GM12878 (cell line): ENCODE measurements at regions not wholly inside any gene's neighbourhood (a gene's known extent, or its start where the extent isn't known, plus 50 kb on each side); places are given as distances from the start of the nearest gene placed in this dataset.

Source experiments
- ATAC-seq: fragments of 200-7000 bp; cut with Tn5 transposase; 3 replicates; pipeline ENCODE4 v1.9.1; 2020; ENCODE audit warnings: mild to moderate bottlenecking, moderate library complexity
- BruUV-seq: library from RNA; stranded (reverse); fragments of 400-500 nt; replicated peaks from 2 replicates; lab custom pipeline; 2021; lab: Mats Ljungman, UMichigan
- CTCF ChIA-PET: fragments of 300-600 bp; sonication (Branson Sonifier 250); formaldehyde crosslinking; extraction: SDS; loops from one replicate; lab custom pipeline; 2021; ENCODE audit warnings: inconsistent platforms; lab: Yijun Ruan, JAX
- POLR2A ChIA-PET: fragments of 350-600 bp; formaldehyde crosslinking; extraction: SDS; loops from one replicate; lab custom pipeline; 2021; ENCODE audit warnings: inconsistent platforms; lab: Charles Lee
- RAD21 ChIA-PET: fragments of 300-600 bp; sonication (Branson Sonifier 250); formaldehyde crosslinking; loops from one replicate; lab custom pipeline; 2023; ENCODE audit warnings: antibody characterized with exemption; ENCODE audit not compliant: unreplicated experiment; lab: Charles Lee
- SMC1A ChIA-PET: fragments of 300-600 bp; sonication (Branson Sonifier 250); formaldehyde crosslinking; loops from one replicate; lab custom pipeline; 2023; ENCODE audit not compliant: unreplicated experiment, uncharacterized antibody; lab: Charles Lee
- DNase-seq: peaks from one replicate; pipeline ENCODE4 v3.0.0-alpha.2; 2011; ENCODE audit warnings: low read depth, low spot score
- FAIRE-seq: peaks from 3 replicates; lab custom pipeline; 2011; peaks lifted over from hg19 to GRCh38; lab: Jason Lieb, UNC
- H2AFZ ChIP-seq: 2 replicates; pipeline ENCODE4 v1.6.0; 2011; ENCODE audit warnings: low read depth, low read length, control low read depth; ENCODE audit not compliant: control insufficient read depth
- H3K27ac ChIP-seq: 2 replicates; pipeline ENCODE4 v1.5.1; 2011; ENCODE audit warnings: control low read depth; ENCODE audit not compliant: control insufficient read depth, insufficient read depth
- H3K27me3 ChIP-seq, 2 experiments: replicated peaks in 1 of 2; 2 replicates each; pipeline versions ENCODE4 v1.6.0 to v1.6.1; 2011; ENCODE audit warnings: low read length in 1 of 2; ENCODE audit not compliant: control insufficient read depth in 2 of 2, insufficient read depth in 2 of 2
- H3K36me3 ChIP-seq, 2 experiments: 2 replicates each; pipeline ENCODE4 v1.5.1; 2011; ENCODE audit warnings: low read length in 1 of 2; ENCODE audit not compliant: control insufficient read depth in 2 of 2, insufficient read depth in 2 of 2
- H3K4me1 ChIP-seq: 2 replicates; pipeline ENCODE4 v1.6.1; 2011; ENCODE audit warnings: mild to moderate bottlenecking, low read length, moderate library complexity, mixed read lengths; ENCODE audit not compliant: control insufficient read depth, insufficient read depth
- H3K4me2 ChIP-seq: 2 replicates; pipeline ENCODE4 v1.6.0; 2011; ENCODE audit warnings: control low read depth; ENCODE audit not compliant: control insufficient read depth, insufficient read depth
- H3K4me3 ChIP-seq: fragments of 200-600 bp; sonication (generic); 2 replicates; pipeline ENCODE4 v1.5.1; 2016
- H3K79me2 ChIP-seq: 2 replicates; pipeline ENCODE4 v1.6.0; 2011; ENCODE audit warnings: low read length; ENCODE audit not compliant: control insufficient read depth, insufficient read depth
- H3K9ac ChIP-seq: 2 replicates; pipeline ENCODE4 v1.8.0; 2011; ENCODE audit warnings: low read length, control low read depth, mixed read lengths; ENCODE audit not compliant: control insufficient read depth, insufficient read depth
- H3K9me3 ChIP-seq: replicated peaks from 3 replicates; pipeline ENCODE4 v1.5.1; 2011; ENCODE audit warnings: mild to moderate bottlenecking, low read length; ENCODE audit not compliant: control insufficient read depth, insufficient read depth
- H4K20me1 ChIP-seq: 2 replicates; pipeline ENCODE4 v1.6.0; 2011; ENCODE audit not compliant: control insufficient read depth, insufficient read depth
- EED ChIP-seq: sonication (generic); IDR thresholded peaks from 2 replicates; pipeline ENCODE4 v1.6.1; 2016; ENCODE audit warnings: antibody characterized with exemption, low read depth
- EZH2 ChIP-seq: IDR thresholded peaks from 2 replicates; pipeline ENCODE4 v1.6.1; 2012; ENCODE audit warnings: low read depth, mild to moderate bottlenecking, control low read depth, inconsistent platforms, low read length, borderline replicate concordance; ENCODE audit not compliant: control insufficient read depth
- KAT2A ChIP-seq: conservative IDR thresholded peaks from 2 replicates; pipeline ENCODE4 v1.6.1; 2011; ENCODE audit warnings: low read depth, low read length; ENCODE audit not compliant: control insufficient read depth
- SMAD1 ChIP-seq: fragments of 450-650 bp; IDR thresholded peaks from 2 replicates; pipeline ENCODE4 v1.6.1; 2018; ENCODE audit warnings: mild to moderate bottlenecking, low read depth; ENCODE audit not compliant: partially characterized antibody
- SPI1 ChIP-seq: IDR thresholded peaks from 2 replicates; pipeline ENCODE4 v1.6.1; 2011; ENCODE audit warnings: low read depth, mild to moderate bottlenecking, low read length, moderate library complexity, borderline replicate concordance; ENCODE audit not compliant: insufficient read depth
- TCF7 ChIP-seq: IDR thresholded peaks from 2 replicates; pipeline ENCODE4 v1.6.1; 2014; ENCODE audit warnings: antibody characterized with exemption, borderline replicate concordance
- YY1 ChIP-seq: IDR thresholded peaks from 2 replicates; pipeline ENCODE4 v1.6.1; 2011; ENCODE audit warnings: low read depth, mild to moderate bottlenecking, low read length
- WGBS: methylation state at CpG from one replicate; pipeline ENCODE4 v1.1.6; 2016; ENCODE audit warnings: low lambda C conversion rate; ENCODE audit not compliant: insufficient replicate concordance, insufficient coverage; ENCODE audit errors: missing lambda C conversion rate; 5-methylcytosine and 5-hydroxymethylcytosine counted together
- in situ Hi-C: fragments of 300-500 bp; cut with MboI; formaldehyde crosslinking; loops from 9 replicates; pipeline ENCODE4 v1.14.3; 2018; ENCODE audit warnings: mixed read lengths
- intact Hi-C: fragments of 100-400 bp; cut with micrococcal nuclease; formaldehyde crosslinking; loops from one replicate; pipeline ENCODE4 v1.14.2; 2022; ENCODE audit not compliant: unreplicated experiment
- TF ChIP-seq, protein P1 (sequence below): fragments of 450-650 bp; formaldehyde crosslinking; IDR thresholded peaks from 2 replicates; pipeline ENCODE4 v1.4.0; 2020; ENCODE audit warnings: mild to moderate bottlenecking, moderate library complexity
- TF ChIP-seq, protein P2 (sequence below): fragments of 450-650 bp; IDR thresholded peaks from 2 replicates; pipeline ENCODE4 v1.6.1; 2014; ENCODE audit warnings: mild to moderate bottlenecking

GRCh38 chr4:187212446-187213080 lies 488.9 kb upstream of the FAT1 start:
- Histone ChIP-seq H2AFZ (no peak overlapping the region), H3K27me3 (no peaks in the 10 kb centered on the region), H3K36me3 (no peaks in the 10 kb centered on the region), H3K4me3 (no peak overlapping the region), H3K9me3 (no peaks in the 10 kb centered on the region)
- CTCF ChIA-PET: no interaction called here
- RAD21 ChIA-PET: no interaction called here
- DNase-seq (no peak), FAIRE-seq (no peak)
- TF ChIP-seq, protein P1, sequence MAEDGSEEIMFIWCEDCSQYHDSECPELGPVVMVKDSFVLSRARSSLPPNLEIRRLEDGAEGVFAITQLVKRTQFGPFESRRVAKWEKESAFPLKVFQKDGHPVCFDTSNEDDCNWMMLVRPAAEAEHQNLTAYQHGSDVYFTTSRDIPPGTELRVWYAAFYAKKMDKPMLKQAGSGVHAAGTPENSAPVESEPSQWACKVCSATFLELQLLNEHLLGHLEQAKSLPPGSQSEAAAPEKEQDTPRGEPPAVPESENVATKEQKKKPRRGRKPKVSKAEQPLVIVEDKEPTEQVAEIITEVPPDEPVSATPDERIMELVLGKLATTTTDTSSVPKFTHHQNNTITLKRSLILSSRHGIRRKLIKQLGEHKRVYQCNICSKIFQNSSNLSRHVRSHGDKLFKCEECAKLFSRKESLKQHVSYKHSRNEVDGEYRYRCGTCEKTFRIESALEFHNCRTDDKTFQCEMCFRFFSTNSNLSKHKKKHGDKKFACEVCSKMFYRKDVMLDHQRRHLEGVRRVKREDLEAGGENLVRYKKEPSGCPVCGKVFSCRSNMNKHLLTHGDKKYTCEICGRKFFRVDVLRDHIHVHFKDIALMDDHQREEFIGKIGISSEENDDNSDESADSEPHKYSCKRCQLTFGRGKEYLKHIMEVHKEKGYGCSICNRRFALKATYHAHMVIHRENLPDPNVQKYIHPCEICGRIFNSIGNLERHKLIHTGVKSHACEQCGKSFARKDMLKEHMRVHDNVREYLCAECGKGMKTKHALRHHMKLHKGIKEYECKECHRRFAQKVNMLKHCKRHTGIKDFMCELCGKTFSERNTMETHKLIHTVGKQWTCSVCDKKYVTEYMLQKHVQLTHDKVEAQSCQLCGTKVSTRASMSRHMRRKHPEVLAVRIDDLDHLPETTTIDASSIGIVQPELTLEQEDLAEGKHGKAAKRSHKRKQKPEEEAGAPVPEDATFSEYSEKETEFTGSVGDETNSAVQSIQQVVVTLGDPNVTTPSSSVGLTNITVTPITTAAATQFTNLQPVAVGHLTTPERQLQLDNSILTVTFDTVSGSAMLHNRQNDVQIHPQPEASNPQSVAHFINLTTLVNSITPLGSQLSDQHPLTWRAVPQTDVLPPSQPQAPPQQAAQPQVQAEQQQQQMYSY: no peak
- TF ChIP-seq KAT2A: no peak
- no peak for TF ChIP-seq EZH2
- TF ChIP-seq EED: no peak
- no peak for TF ChIP-seq TCF7
- TF ChIP-seq SPI1: no peak
- no peak for TF ChIP-seq YY1
- TF ChIP-seq SMAD1: no peak
- TF ChIP-seq, protein P2, sequence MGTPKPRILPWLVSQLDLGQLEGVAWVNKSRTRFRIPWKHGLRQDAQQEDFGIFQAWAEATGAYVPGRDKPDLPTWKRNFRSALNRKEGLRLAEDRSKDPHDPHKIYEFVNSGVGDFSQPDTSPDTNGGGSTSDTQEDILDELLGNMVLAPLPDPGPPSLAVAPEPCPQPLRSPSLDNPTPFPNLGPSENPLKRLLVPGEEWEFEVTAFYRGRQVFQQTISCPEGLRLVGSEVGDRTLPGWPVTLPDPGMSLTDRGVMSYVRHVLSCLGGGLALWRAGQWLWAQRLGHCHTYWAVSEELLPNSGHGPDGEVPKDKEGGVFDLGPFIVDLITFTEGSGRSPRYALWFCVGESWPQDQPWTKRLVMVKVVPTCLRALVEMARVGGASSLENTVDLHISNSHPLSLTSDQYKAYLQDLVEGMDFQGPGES: no peak
- TF ChIP-seq, all 136 proteins: peak for 0
- ATAC-seq: no peak
- Histone ChIP-seq H3K4me1 (no peaks in the 10 kb centered on the region), H3K79me2 (no peaks in the 10 kb centered on the region), H4K20me1 (no peaks in the 10 kb centered on the region), H3K27ac (no peak overlapping the region), H3K9ac (no peak overlapping the region), H3K4me2 (no peak overlapping the region)
- in situ Hi-C loops (no loop called here), intact Hi-C loops (no loop called here)
- no TSS peak for BruUV-seq
- SMC1A ChIA-PET: no interaction called here
- POLR2A ChIA-PET: no interaction called here
- WGBS: 25% methylated on average over 9 of the region's 9 CpGs
